SU-DHL-6 (cell line): ENCODE measurements at regions not wholly inside any gene's neighbourhood (a gene's known extent, or its start where the extent isn't known, plus 50 kb on each side); places are given as distances from the start of the nearest gene placed in this dataset.

Source experiments
- CTCF ChIP-seq: fragments of 200-600 bp; sonication (generic); IDR thresholded peaks from one replicate; pipeline ENCODE4 v1.5.1; 2017; ENCODE audit warnings: antibody characterized with exemption, mild to moderate bottlenecking, low read length, moderate library complexity; ENCODE audit not compliant: insufficient read depth, poor library complexity, severe bottlenecking
- EZH2phosphoT487 ChIP-seq: fragments of 200-600 bp; sonication (generic), shearing (Covaris generic); conservative IDR thresholded peaks from 2 replicates; pipeline ENCODE4 v1.6.1; 2018; ENCODE audit warnings: mild to moderate bottlenecking, antibody characterized with exemption, low read length, moderate library complexity, mixed read lengths

GRCh38 chr11:103716363-103716762, 320.1 kb upstream of the DDI1 start:
- no peak for TF ChIP-seq EZH2phosphoT487
- TF ChIP-seq CTCF: no peak
